ENCODE measurements at regions not wholly inside any gene's neighbourhood (a gene's known extent, or its start where the extent isn't known, plus 50 kb on each side); places are given as distances from the start of the nearest gene placed in this dataset. TPM values are rescaled to one million over a fixed set of nuclear protein-coding genes. Genes with fewer than 3 reads are reported as not detected.

Small RNA genes lying in the stretch of these regions (small RNA-seq; reads per million reads assigned to genes)
- gene RF00019 (ENCODE audit: low replicate concordance): not detected

Data from GM23338 (cell line).